COLO668 (cell line): ENCODE measurements at regions not wholly inside any gene's neighbourhood (a gene's known extent, or its start where the extent isn't known, plus 50 kb on each side); places are given as distances from the start of the nearest gene placed in this dataset.

Source experiments
- DNase-seq: peaks from one replicate; lab custom pipeline; 2025; ENCODE audit not compliant: unreplicated experiment; lab: John Stamatoyannopoulos, UW

- DNase-seq: no peak
Measured at GRCh38 chr21:20570824-20571232, 427.4 kb upstream of the NCAM2 start.

DNA sequence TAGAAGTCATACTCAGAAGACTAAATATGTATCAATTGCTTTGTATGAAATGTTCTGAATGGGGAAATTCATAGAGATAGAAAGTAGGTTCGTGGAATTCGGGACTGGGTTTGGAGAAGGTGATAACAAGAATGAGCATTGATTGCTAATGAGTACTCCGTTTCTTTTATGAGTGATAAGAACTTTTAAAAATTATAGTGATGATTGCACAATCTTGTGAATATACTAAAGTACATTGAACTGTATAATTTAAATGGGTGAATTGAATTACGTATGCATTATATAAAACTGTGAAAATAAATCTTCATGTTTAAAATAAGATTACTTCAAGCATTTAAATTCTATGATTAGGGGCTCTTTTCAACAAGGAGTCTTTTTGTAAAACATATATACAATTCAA is 425.6 kb upstream of the NCAM2 start:
- DNase-seq: no peak

GRCh38 chr21:20581361-20581760 is 416.8 kb upstream of the NCAM2 start:
- no peak for DNase-seq

GRCh38 chr21:20591284-20591683 is 406.9 kb upstream of the NCAM2 start:
- DNase-seq: no peak

DNA sequence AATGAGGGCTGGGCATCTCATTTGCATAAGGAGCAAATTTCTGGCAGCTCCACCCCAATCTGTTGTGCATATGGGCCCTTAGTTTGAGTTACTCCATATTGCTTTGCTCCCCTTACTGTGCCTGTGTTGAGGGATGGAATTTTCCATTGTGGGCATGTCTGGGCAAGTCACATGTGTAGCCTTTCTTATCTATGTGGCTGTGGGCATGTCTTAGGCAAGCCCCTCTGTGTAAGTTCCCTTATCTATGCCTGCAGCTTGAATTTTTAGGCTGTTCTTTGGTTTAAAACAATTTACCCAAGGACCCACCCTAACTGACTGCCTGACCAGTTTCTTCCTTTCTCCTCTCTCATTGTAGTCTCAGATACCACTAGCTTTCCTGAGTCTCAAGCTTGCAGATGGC is 405.7 kb upstream of the NCAM2 start:
- no peak for DNase-seq

GRCh38 chr21:20603236-20603635 is 395.0 kb upstream of the NCAM2 start:
- DNase-seq: no peak

GRCh38 chr21:20611008-20611407 is 387.2 kb upstream of the NCAM2 start:
- no peak for DNase-seq

- DNase-seq: no peak
Measured at GRCh38 chr21:20613654-20614053, 384.6 kb upstream of the NCAM2 start.

DNA sequence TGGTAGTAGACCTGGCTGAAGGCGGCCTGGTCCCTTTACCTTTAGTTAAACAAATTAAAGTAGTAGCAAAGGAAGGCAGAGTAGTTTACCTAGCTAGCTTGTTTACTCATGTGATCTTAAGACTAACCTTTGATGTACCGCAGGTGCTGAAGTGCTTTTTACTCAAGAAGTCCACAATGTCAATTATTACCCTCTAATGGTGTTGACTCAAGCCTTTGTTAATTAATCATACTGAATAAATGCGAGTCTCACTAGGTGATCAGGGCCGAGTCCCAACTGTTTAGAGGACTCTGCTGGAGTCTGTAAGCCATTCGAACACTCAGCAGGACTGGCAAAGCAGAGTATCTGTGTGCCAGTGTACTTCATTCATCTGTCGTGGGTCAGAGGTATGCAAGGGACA is 381.1 kb upstream of the NCAM2 start:
- DNase-seq: no peak

DNA sequence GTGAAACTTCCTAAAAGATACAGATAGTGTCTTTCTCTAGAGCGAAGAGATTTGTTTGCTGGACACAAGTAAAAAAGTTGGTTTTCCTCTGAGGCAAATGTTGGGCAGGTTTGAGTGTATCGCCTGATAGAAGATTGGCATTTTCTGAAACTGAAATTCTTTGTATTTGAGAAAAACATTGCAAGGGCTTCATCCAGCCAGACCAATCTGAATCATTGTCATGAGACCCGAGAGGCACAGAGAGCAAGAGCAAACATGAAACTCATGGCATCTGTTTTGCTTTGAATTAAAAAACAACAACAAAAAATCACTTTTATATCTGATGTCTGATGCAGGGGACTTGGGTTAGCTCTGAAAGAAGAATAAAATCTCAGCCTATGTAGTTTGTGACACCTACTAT is 379.3 kb upstream of the NCAM2 start:
- DNase-seq: no peak

- DNase-seq: no peak
Measured at GRCh38 chr21:20627594-20627993, 370.6 kb upstream of the NCAM2 start.

GRCh38 chr21:20631633-20632032 is 366.6 kb upstream of the NCAM2 start:
- DNase-seq: no peak

DNA sequence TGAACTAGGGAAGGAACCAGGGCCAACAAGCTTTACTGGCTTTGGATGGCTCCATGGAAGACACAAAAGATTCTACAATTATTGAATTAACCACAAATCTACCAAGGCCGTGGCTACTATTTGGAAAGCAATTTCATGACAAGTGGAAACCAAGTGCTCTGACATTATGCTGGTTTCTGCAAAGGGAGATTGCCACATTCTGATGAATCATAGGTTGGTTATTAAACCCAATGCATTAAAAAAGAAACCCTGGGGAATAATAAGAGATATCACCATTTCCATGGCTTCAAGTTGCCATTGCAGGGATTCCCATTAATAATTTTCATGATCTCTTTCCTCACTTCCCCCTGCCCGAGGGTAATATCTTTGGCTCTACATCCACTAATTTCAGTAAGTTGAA is 359.2 kb upstream of the NCAM2 start:
- no peak for DNase-seq

GRCh38 chr21:20641241-20641640 is 357.0 kb upstream of the NCAM2 start:
- no peak for DNase-seq

- DNase-seq: no peak
Measured at GRCh38 chr21:20642681-20643080, 355.5 kb upstream of the NCAM2 start.

DNA sequence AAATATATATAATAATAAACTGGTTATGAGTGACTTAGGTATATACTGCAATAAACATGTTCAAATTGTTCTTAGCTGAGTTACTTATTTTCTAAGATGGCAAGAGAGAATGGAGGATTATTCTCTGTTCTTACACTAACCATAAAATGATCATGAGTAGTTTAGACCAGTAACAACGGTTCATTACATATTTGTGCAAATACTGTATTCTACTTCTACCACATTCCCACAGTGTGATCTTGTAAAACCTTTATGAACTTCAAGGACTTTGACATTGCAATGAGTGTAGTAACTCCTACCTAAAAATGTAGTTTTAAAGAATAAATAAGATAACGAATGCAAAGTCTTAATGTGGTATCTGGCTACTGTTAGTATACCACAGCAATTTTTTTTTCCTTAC is 353.7 kb upstream of the NCAM2 start:
- DNase-seq: no peak

GRCh38 chr21:20645344-20645743 is 352.9 kb upstream of the NCAM2 start:
- DNase-seq: no peak

DNA sequence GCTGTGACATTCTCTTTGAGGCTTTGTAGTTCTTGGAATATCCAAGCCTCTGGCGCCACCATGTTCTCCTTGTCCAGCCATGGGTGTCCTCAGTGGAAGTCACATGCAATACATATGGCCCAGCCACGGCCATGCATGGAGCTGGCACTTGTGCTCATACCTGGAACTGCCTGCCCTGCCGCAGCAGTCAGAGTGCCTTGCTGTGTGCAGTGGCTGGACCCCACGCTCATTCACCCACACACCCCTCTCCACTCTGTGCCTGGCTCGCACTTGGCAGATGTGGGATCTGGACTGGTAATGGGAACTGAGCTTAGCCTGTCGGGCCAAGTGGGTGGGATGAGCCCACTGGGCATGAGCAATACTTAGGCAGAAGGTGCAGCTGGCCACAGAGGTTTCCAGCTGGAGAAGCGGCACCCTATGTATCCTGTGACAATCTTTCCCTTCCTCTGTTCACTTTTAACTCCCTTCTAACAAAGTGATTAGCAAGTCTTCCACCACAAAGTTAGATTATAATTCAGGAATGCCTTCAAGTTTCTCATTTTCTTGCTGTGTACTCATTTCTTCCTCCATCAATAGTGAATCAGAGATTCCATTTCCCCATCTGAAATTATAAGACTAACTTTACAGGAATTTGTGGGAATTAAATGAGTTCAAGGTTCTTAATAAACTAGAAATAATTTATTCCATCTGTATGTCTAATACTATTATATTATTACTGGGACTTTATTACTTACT is 351.6 kb upstream of the NCAM2 start:
- DNase-seq: no peak

DNA sequence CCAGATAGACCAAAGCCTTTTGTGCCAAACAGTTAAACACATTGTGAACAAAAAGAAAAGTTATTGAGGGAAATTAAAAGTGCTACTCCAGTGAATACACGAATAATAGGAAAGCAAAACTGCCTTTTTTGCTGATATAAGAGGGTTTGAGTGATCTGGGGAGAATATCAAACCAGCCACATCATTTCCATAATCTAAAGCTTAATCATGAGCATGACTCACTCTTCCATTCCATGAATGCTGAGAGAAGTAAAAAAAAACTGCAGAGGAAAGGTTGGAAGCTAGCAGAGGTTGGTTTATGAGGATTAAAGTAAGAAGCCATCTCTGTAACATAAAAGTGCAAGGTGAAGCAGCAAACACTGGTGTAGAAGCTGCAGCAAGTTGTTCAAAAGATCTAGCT is 350.6 kb upstream of the NCAM2 start:
- DNase-seq: no peak

- no peak for DNase-seq
Measured at GRCh38 chr21:20649231-20649630, 349.0 kb upstream of the NCAM2 start.

- DNase-seq: no peak
Measured at GRCh38 chr21:20652846-20653245, 345.4 kb upstream of the NCAM2 start.

GRCh38 chr21:20661246-20661645 is 337.0 kb upstream of the NCAM2 start:
- DNase-seq: no peak

DNA sequence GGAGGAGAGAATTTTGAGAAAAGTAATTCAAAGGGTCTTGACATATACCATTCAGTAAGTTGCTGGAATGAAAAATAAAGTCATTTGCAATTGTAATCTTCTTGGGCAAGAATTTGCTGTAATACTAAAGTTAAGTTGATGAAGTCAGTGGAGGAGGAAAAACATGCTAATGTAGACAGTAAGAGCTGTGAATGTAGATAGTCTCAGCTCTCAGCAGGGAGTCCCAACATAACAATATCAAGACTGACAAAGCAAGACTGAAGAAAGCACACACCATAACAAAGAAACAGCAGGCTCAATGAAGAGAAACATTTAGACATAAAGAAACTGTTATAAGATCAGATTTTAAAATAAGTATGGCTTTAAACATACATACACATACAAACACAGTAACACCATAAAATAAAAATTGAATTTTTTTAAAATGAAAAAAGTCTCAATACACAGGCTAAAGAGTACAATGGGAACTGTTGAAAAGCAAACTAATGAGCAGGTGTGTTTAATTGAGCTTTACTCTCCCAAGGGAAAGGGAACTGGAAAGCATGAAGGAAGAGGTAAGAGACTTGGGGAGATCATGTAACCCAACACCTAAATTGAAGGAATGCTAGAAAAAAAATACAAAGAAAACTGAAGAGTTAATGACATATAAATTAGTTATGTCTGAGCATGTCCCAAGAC is 336.3 kb upstream of the NCAM2 start:
- no peak for DNase-seq
